HL-60 (cell line): ENCODE measurements at regions not wholly inside any gene's neighbourhood (a gene's known extent, or its start where the extent isn't known, plus 50 kb on each side); places are given as distances from the start of the nearest gene placed in this dataset.

Experiments used
- DNase-seq, 2 experiments: peaks; one replicate each; pipeline ENCODE4 v3.0.0-alpha.2; 2010 to 2020; ENCODE audit warnings: low read depth in 1 of 2, low spot score in 1 of 2
- H3K27ac ChIP-seq: fragments of 250-450 bp; sonication (Bioruptor Pico); replicated peaks from 2 replicates; pipeline ENCODE4 v1.5.1; 2020; ENCODE audit warnings: mild to moderate bottlenecking, moderate library complexity
- H3K27me3 ChIP-seq: fragments of 250-450 bp; sonication (Bioruptor Pico); 2 replicates; pipeline ENCODE4 v1.5.1; 2021; ENCODE audit warnings: mild to moderate bottlenecking, moderate library complexity; ENCODE audit not compliant: insufficient read depth, poor library complexity, severe bottlenecking
- H3K4me3 ChIP-seq: replicated peaks from 2 replicates; pipeline ENCODE4 v1.5.1; 2011; ENCODE audit warnings: mild to moderate bottlenecking, control low read depth, low read length; ENCODE audit not compliant: insufficient read depth
- CTCF ChIP-seq: IDR thresholded peaks from one replicate; pipeline ENCODE4 v1.5.1; 2011; ENCODE audit warnings: low read length, control low read depth, inconsistent platforms; ENCODE audit not compliant: insufficient read depth
- GABPA ChIP-seq: IDR thresholded peaks from 2 replicates; pipeline ENCODE4 v1.6.1; 2012; ENCODE audit warnings: low read depth
- POLR2AphosphoS5 ChIP-seq: IDR thresholded peaks from 2 replicates; pipeline ENCODE4 v1.6.1; 2012; ENCODE audit warnings: low read depth
- SPI1 ChIP-seq: IDR thresholded peaks from 2 replicates; pipeline ENCODE4 v1.6.1; 2012; ENCODE audit warnings: low read depth, mild to moderate bottlenecking, borderline replicate concordance
- TF ChIP-seq, protein P1 (sequence below): IDR thresholded peaks from 2 replicates; pipeline ENCODE4 v1.6.1; 2012; ENCODE audit warnings: low read depth; ENCODE audit not compliant: insufficient replicate concordance

DNA sequence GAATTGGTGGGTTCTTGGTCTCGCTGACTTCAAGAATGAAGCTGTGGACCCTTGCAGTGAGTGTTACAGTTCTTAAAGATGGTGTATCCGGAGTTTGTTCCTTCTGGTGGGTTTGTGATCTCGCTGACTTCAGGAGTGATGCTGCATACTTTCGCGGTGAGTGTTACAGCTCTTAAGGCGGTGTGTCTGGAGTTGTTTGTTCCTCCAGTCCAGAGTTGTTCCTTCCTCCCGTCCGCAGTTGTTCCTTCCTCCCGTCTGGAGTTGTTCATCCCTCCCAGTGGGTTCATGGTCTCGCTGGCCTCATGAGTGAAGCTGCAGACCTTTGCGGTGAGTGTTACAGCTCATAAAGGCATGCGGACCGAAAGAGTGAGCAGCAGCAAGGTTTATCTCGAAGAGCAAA is 159.6 kb upstream of the ADAMTSL1 start:
- no peak for TF ChIP-seq GABPA
- no peak for TF ChIP-seq POLR2AphosphoS5
- TF ChIP-seq CTCF, result no peak
- TF ChIP-seq SPI1, result no peak
- TF ChIP-seq, protein P1, sequence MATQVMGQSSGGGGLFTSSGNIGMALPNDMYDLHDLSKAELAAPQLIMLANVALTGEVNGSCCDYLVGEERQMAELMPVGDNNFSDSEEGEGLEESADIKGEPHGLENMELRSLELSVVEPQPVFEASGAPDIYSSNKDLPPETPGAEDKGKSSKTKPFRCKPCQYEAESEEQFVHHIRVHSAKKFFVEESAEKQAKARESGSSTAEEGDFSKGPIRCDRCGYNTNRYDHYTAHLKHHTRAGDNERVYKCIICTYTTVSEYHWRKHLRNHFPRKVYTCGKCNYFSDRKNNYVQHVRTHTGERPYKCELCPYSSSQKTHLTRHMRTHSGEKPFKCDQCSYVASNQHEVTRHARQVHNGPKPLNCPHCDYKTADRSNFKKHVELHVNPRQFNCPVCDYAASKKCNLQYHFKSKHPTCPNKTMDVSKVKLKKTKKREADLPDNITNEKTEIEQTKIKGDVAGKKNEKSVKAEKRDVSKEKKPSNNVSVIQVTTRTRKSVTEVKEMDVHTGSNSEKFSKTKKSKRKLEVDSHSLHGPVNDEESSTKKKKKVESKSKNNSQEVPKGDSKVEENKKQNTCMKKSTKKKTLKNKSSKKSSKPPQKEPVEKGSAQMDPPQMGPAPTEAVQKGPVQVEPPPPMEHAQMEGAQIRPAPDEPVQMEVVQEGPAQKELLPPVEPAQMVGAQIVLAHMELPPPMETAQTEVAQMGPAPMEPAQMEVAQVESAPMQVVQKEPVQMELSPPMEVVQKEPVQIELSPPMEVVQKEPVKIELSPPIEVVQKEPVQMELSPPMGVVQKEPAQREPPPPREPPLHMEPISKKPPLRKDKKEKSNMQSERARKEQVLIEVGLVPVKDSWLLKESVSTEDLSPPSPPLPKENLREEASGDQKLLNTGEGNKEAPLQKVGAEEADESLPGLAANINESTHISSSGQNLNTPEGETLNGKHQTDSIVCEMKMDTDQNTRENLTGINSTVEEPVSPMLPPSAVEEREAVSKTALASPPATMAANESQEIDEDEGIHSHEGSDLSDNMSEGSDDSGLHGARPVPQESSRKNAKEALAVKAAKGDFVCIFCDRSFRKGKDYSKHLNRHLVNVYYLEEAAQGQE, result no peak
- no peaks in the 10 kb centered on the region for H3K27me3 ChIP-seq
- no peak overlapping the region for H3K27ac ChIP-seq
- DNase-seq, result no peak
- H3K4me3 ChIP-seq, result no peak overlapping the region

GRCh38 chr9:18317896-18318295 is 156.1 kb upstream of the ADAMTSL1 start:
- TF ChIP-seq POLR2AphosphoS5 (no peak), GABPA (no peak), CTCF (no peak), SPI1 (no peak)
- TF ChIP-seq, protein P1, result no peak
- DNase-seq, result no peak
- H3K4me3 ChIP-seq, result no peak overlapping the region
- H3K27ac ChIP-seq, result no peak overlapping the region
- H3K27me3 ChIP-seq, result no peaks in the 10 kb centered on the region

GRCh38 chr9:18319918-18320445 is 154.0 kb upstream of the ADAMTSL1 start:
- no peak for DNase-seq
- Histone ChIP-seq H3K27me3 (no peaks in the 10 kb centered on the region), H3K4me3 (no peak overlapping the region), H3K27ac (no peak overlapping the region)
- TF ChIP-seq, protein P1, result no peak
